H9 (cell line): ENCODE measurements at regions not wholly inside any gene's neighbourhood (a gene's known extent, or its start where the extent isn't known, plus 50 kb on each side); places are given as distances from the start of the nearest gene placed in this dataset.

ENCODE experiments used
- DNase-seq: peaks from one replicate; pipeline ENCODE4 v3.0.0-alpha.2; 2017
- H2AFZ ChIP-seq: one replicate; pipeline ENCODE4 v1.6.1; 2013; ENCODE audit warnings: mild to moderate bottlenecking, low read length, control low read depth, moderate library complexity
- H2AK5ac ChIP-seq: 2 replicates; pipeline ENCODE4 v1.6.1; 2013; ENCODE audit warnings: low read length, control low read depth, mixed read lengths; ENCODE audit not compliant: insufficient read length
- H2BK120ac ChIP-seq: one replicate; pipeline ENCODE4 v1.6.1; 2013; ENCODE audit warnings: low read depth, mild to moderate bottlenecking, low read length, control low read depth, inconsistent platforms; ENCODE audit not compliant: poor library complexity, severe bottlenecking
- H2BK12ac ChIP-seq: 2 replicates; pipeline ENCODE4 v1.6.1; 2013; ENCODE audit warnings: low read length, control low read depth, mixed read lengths, low read depth; ENCODE audit not compliant: insufficient read length
- H2BK15ac ChIP-seq: 2 replicates; pipeline ENCODE4 v1.6.1; 2013; ENCODE audit warnings: low read depth, low read length, control low read depth
- H2BK20ac ChIP-seq: one replicate; pipeline ENCODE4 v1.6.1; 2013; ENCODE audit warnings: low read depth, mild to moderate bottlenecking, low read length, control low read depth, inconsistent platforms; ENCODE audit not compliant: poor library complexity, severe bottlenecking
- H2BK5ac ChIP-seq: 2 replicates; pipeline ENCODE4 v1.6.1; 2013; ENCODE audit warnings: low read length, control low read depth, mixed read lengths; ENCODE audit not compliant: insufficient read length
- H3K14ac ChIP-seq: 2 replicates; pipeline ENCODE4 v1.6.1; 2013; ENCODE audit warnings: low read length, control low read depth; ENCODE audit not compliant: insufficient read depth
- H3K18ac ChIP-seq: 2 replicates; pipeline ENCODE4 v1.6.1; 2013; ENCODE audit warnings: low read depth, mild to moderate bottlenecking, mixed read lengths, low read length, control low read depth; ENCODE audit not compliant: insufficient read length
- H3K23ac ChIP-seq: 2 replicates; pipeline ENCODE4 v1.6.1; 2013; ENCODE audit warnings: low read length, control low read depth, mixed read lengths, low read depth; ENCODE audit not compliant: insufficient read length
- H3K23me2 ChIP-seq: 2 replicates; pipeline ENCODE4 v1.6.1; 2013; ENCODE audit warnings: low read depth, mild to moderate bottlenecking, mixed read lengths, low read length, control low read depth; ENCODE audit not compliant: insufficient read length, poor library complexity, severe bottlenecking
- H3K27ac ChIP-seq: 2 replicates; pipeline ENCODE4 v1.5.1; 2013; ENCODE audit warnings: low read length, control low read depth, mixed read lengths, low read depth; ENCODE audit not compliant: insufficient read length
- H3K27me3 ChIP-seq: 2 replicates; pipeline ENCODE4 v1.6.1; 2013; ENCODE audit warnings: low read length, control low read depth, inconsistent platforms; ENCODE audit not compliant: insufficient read depth
- H3K4ac ChIP-seq: 2 replicates; pipeline ENCODE4 v1.6.1; 2013; ENCODE audit warnings: low read depth, mild to moderate bottlenecking, control low read depth, inconsistent platforms, low read length, moderate library complexity
- H3K4me1 ChIP-seq: 2 replicates; pipeline ENCODE4 v1.6.1; 2013; ENCODE audit warnings: low read length, control low read depth, inconsistent platforms; ENCODE audit not compliant: insufficient read depth
- H3K4me2 ChIP-seq: 2 replicates; pipeline ENCODE4 v1.6.1; 2013; ENCODE audit warnings: low read length, control low read depth, mixed read lengths; ENCODE audit not compliant: insufficient read length, insufficient read depth
- H3K56ac ChIP-seq: 2 replicates; pipeline ENCODE4 v1.6.1; 2013; ENCODE audit warnings: low read depth, mild to moderate bottlenecking, mixed read lengths, low read length, control low read depth; ENCODE audit not compliant: insufficient read length
- H3K79me1 ChIP-seq: 2 replicates; pipeline ENCODE4 v1.6.1; 2013; ENCODE audit warnings: low read depth, mild to moderate bottlenecking, moderate library complexity, low read length, control low read depth, inconsistent platforms; ENCODE audit not compliant: insufficient read depth, poor library complexity, severe bottlenecking
- H3K79me2 ChIP-seq: 2 replicates; pipeline ENCODE4 v1.6.1; 2013; ENCODE audit warnings: low read length, control low read depth, inconsistent platforms; ENCODE audit not compliant: insufficient read depth
- H3K9ac ChIP-seq: 2 replicates; pipeline ENCODE4 v1.6.1; 2013; ENCODE audit warnings: low read length, control low read depth, mixed read lengths; ENCODE audit not compliant: insufficient read length; ENCODE audit errors: extremely low read depth
- H3K9me3 ChIP-seq: one replicate; pipeline ENCODE4 v1.6.1; 2013; ENCODE audit warnings: low read depth, low read length, inconsistent platforms; ENCODE audit not compliant: control insufficient read depth
- H3T11ph ChIP-seq: one replicate; pipeline ENCODE4 v1.6.1; 2013; ENCODE audit warnings: mild to moderate bottlenecking, low read length, control low read depth, inconsistent platforms
- H4K20me1 ChIP-seq: one replicate; pipeline ENCODE4 v1.6.1; 2013; ENCODE audit not compliant: control insufficient read depth, insufficient read length, insufficient read depth
- H4K5ac ChIP-seq: 2 replicates; pipeline ENCODE4 v1.6.1; 2013; ENCODE audit warnings: low read depth, mild to moderate bottlenecking, mixed read lengths, low read length, control low read depth; ENCODE audit not compliant: insufficient read length
- H4K8ac ChIP-seq: replicated peaks from 2 replicates; pipeline ENCODE4 v1.6.1; 2013; ENCODE audit warnings: low read length, control low read depth, mixed read lengths, low read depth; ENCODE audit not compliant: insufficient read length
- H4K91ac ChIP-seq: 2 replicates; pipeline ENCODE4 v1.6.1; 2013; ENCODE audit warnings: low read depth, mild to moderate bottlenecking, moderate library complexity, mixed read lengths, low read length, control low read depth; ENCODE audit not compliant: insufficient read length
- H3K27ac Mint-ChIP-seq, 3 experiments: 2 replicates in 2 of 3; 3 replicates in 1 of 3; pipeline ENCODE4 v1.8.0; 2020 to 2021; ENCODE audit warnings: mixed read lengths in 3 of 3, mild to moderate bottlenecking in 1 of 3, moderate library complexity in 1 of 3
- H3K27me3 Mint-ChIP-seq: 2 replicates; pipeline ENCODE4 v1.8.0; 2021; ENCODE audit warnings: low read depth, mild to moderate bottlenecking, moderate library complexity, mixed read lengths
- H3K36me3 Mint-ChIP-seq, 3 experiments: 2 replicates in 2 of 3; 3 replicates in 1 of 3; pipeline ENCODE4 v1.8.0; 2020 to 2021; ENCODE audit warnings: low read depth in 3 of 3, mixed read lengths in 3 of 3; ENCODE audit not compliant: insufficient read depth in 1 of 3
- H3K4me1 Mint-ChIP-seq, 2 experiments: 2 replicates each; pipeline ENCODE4 v1.8.0; 2020; ENCODE audit warnings: mixed read lengths in 2 of 2
- H3K4me3 Mint-ChIP-seq, 2 experiments: 2 replicates in 1 of 2; 3 replicates in 1 of 2; pipeline ENCODE4 v1.8.0; 2020 to 2021; ENCODE audit warnings: mild to moderate bottlenecking in 2 of 2, mixed read lengths in 2 of 2, moderate library complexity in 1 of 2
- H3K9me3 Mint-ChIP-seq, 2 experiments: 2 replicates in 1 of 2; 3 replicates in 1 of 2; pipeline ENCODE4 v1.8.0; 2020; ENCODE audit warnings: mild to moderate bottlenecking in 2 of 2, mixed read lengths in 2 of 2, moderate library complexity in 1 of 2
- WGBS: extraction: QIAGEN DNeasy Blood & Tissue Kit; methylation state at CpG from one replicate; pipeline ENCODE4 v1.1.7; 2013; ENCODE audit warnings: missing lambda C conversion rate, low lambda C conversion rate, mixed read lengths; ENCODE audit not compliant: insufficient read length; ENCODE audit errors: extremely low coverage; 5-methylcytosine and 5-hydroxymethylcytosine counted together
- TF ChIP-seq, protein P1 (sequence below): fragments of 200-600 bp; sonication (generic); conservative IDR thresholded peaks from 3 replicates; pipeline ENCODE4 v1.8.0; 2021; ENCODE audit warnings: antibody characterized with exemption, mild to moderate bottlenecking

DNA sequence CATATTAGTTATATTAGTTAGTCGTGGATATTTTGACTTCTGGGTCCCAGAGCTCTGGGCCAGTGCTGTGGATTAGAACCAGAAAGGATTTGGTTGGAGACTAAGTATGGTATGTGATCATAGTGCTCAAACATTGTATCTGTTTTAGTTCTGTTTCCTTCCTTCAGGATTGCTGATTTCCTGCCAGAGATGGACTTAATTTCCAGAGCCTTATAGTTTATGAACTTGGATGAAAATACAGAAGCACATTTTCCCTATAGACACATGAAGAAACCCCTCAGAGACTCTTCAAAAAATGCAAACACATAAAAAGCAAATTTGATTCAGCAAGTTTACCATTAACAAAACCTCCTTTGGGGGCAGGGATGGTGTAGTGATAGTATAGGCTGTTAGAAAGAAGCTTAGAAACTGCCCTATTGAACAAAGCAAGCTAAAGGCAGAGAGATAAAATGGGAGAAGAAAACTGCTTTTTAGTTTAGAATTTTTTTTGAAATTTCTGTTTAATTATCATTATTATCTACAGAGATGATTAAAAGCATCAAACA, 88.7 kb upstream of the EFEMP1 start:
- TF ChIP-seq, protein P1, sequence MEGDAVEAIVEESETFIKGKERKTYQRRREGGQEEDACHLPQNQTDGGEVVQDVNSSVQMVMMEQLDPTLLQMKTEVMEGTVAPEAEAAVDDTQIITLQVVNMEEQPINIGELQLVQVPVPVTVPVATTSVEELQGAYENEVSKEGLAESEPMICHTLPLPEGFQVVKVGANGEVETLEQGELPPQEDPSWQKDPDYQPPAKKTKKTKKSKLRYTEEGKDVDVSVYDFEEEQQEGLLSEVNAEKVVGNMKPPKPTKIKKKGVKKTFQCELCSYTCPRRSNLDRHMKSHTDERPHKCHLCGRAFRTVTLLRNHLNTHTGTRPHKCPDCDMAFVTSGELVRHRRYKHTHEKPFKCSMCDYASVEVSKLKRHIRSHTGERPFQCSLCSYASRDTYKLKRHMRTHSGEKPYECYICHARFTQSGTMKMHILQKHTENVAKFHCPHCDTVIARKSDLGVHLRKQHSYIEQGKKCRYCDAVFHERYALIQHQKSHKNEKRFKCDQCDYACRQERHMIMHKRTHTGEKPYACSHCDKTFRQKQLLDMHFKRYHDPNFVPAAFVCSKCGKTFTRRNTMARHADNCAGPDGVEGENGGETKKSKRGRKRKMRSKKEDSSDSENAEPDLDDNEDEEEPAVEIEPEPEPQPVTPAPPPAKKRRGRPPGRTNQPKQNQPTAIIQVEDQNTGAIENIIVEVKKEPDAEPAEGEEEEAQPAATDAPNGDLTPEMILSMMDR: no peak
- Mint-ChIP-seq H3K36me3 (no peaks in the 10 kb centered on the region), H3K9me3 (no peaks in the 10 kb centered on the region), H3K27me3 (no peaks in the 10 kb centered on the region), H3K27ac (no peak overlapping the region), H3K4me1 (peaks cover 13 to 16% of the 10 kb centered on the region in 2 experiments), H3K4me3 (no peak overlapping the region)
- no peak overlapping the region for H2BK15ac ChIP-seq
- H4K5ac ChIP-seq: no peak overlapping the region
- no peak overlapping the region for H2AFZ ChIP-seq
- H3K23me2 ChIP-seq: no peaks in the 10 kb centered on the region
- H3K79me2 ChIP-seq: no peaks in the 10 kb centered on the region
- no peak overlapping the region for H3K9ac ChIP-seq
- H3K18ac ChIP-seq: no peak overlapping the region
- H3K27ac ChIP-seq: no peak overlapping the region
- no peak overlapping the region for H2AK5ac ChIP-seq
- H3K14ac ChIP-seq: no peak overlapping the region
- DNase-seq: no peak
- no peaks in the 10 kb centered on the region for H3K27me3 ChIP-seq
- no peaks in the 10 kb centered on the region for H4K20me1 ChIP-seq
- H3K9me3 ChIP-seq: no peaks in the 10 kb centered on the region
- no peak overlapping the region for H2BK20ac ChIP-seq
- H4K8ac ChIP-seq: no peak overlapping the region
- H3K56ac ChIP-seq: no peak overlapping the region
- H3K23ac ChIP-seq: no peak overlapping the region
- H3T11ph ChIP-seq: no peak overlapping the region
- no CpG with 5 or more reads among the region's 1 CpG for WGBS
- no peak overlapping the region for H4K91ac ChIP-seq
- H3K4me2 ChIP-seq: no peak overlapping the region
- no peak overlapping the region for H2BK5ac ChIP-seq
- H2BK120ac ChIP-seq: no peak overlapping the region
- no peaks in the 10 kb centered on the region for H3K79me1 ChIP-seq
- H3K4me1 ChIP-seq: peaks cover 2% of the 10 kb centered on the region; the same call in 1 of the 2 replicates
- H3K4ac ChIP-seq: no peak overlapping the region
- H2BK12ac ChIP-seq: no peak overlapping the region
